ENCODE measurements at regions not wholly inside any gene's neighbourhood (a gene's known extent, or its start where the extent isn't known, plus 50 kb on each side); places are given as distances from the start of the nearest gene placed in this dataset.
"Not testable (repeated sequence)": the region's sequence is repeated elsewhere in the genome, so short reads cannot be mapped to it uniquely, and the experiment has no call there.

DNA sequence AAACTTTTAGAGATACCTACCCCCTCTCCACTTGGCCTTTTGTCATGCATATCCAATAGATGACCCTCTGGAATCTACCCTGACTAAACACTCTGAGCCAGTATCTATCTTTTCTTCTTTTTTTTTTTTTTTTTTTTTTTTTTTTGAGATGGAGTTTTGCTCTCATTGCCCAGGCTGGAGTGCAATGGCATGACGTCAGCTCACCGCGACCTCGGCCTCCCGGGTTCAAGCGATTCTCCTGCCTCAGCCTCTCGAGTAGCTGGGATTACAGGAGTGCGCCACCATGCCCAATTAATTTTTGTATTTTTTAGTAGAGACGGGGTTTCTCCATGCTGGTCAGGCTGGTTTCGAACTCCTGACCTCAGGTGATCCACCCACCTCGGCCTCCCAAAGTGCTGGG, 50.8 kb upstream of the GRIN2B start:
- DNase-seq, result not testable (repeated sequence)

DNA sequence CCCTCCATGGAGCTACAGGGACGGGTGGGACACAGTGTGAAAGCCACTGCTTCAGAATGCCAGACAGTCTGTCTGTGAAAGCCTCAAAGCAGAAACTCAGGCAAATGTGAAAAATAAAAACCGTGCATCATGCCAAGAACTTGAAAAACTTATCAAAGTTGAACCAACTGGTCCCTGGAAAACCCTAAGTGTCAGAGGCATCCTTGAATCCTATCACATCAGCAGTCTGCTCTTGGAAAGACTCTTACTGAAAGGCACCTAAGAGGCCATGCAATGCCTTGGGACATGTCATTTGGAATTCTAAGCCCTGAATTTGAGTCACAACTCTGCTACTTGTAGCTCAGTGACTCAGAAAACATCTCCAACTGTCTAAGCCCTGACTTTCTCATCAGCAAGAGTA, 62.4 kb upstream of the GRIN2B start:
- DNase-seq, result no peak

- DNase-seq, result no peak
Observed at GRCh38 chr12:14048941-14049545, 67.6 kb upstream of the GRIN2B start.

DNA sequence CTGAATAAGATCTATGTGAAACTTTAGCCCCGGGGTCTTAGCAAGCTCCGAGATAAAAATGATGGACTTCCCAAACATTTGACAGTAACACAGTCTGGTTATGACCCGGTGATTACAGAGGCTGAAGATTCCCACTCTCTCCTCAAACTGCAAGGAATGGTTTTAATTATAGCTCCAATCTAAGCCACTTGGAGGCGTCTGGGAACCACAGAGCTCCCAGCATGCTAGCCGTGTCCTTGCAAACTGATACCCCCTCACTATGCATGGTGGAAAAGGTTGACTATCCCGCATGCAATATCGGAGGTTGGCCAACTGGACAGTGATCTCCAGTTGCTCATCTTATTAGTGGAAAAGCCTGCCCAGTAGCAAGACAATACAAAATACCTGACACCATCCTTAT, 76.5 kb upstream of the GRIN2B start:
- DNase-seq, result no peak

GRCh38 chr12:14058717-14059116, 77.3 kb upstream of the GRIN2B start:
- no peak for DNase-seq

DNA sequence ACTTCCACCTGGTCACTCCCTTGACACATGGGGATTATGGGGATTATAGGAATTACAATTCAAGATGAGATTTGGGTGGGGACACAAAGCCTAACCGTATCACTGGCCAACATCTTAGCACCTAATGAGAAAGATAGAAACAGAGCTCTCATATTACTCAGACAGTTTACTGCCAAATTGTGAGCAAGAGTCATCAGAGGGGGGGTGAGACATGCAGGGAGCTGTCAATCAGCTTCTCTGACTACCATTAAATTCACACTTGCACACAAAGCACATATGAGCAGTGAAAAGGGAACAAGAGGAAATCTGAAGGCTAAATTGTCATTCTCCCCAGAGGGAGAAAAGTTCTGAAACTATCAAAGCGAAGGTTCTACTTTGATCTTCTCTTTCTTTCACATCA, 78.1 kb upstream of the GRIN2B start:
- DNase-seq, result no peak

GRCh38 chr12:14065616-14066015, 84.2 kb upstream of the GRIN2B start:
- DNase-seq, result no peak

DNA sequence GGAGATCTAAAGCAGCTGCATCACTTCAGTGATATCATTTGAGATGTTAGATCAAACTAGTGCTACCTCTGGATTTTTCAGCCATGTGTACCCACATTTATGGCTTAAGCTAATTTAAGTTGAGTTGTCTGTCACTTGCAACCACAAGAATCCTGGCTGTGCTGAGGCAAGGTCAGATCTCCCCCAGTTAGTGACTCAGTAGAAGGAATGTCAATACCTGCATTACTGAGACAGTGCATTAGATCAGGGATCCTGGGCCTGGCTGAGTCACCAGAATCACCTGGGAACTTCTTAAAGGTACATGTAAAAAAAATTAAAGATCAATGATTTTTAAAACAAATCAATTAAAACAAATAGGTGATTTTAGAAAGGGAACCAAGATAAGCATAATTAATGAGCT, 84.6 kb upstream of the GRIN2B start:
- DNase-seq, result no peak

GRCh38 chr12:14068961-14069360, 87.6 kb upstream of the GRIN2B start:
- no peak for DNase-seq

DNA sequence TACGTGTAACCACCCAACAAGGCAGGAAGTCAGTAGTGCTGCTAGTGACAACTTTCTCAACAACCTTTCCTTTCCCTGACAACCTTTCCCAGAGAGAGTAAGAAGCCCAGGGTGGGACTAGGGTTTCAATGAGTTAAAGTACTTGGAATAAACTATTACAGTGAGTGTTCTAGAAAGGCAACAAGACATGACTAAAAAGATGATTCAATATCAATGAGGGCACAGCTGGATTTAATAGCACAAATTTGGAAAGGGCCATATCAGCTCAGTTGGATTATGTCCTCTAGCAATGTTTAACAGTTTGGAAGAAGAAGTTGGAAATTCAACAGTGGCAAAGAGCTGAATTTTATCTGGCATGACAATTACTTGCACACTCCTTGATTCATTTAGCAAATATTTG, 90.4 kb upstream of the GRIN2B start:
- no peak for DNase-seq

DNA sequence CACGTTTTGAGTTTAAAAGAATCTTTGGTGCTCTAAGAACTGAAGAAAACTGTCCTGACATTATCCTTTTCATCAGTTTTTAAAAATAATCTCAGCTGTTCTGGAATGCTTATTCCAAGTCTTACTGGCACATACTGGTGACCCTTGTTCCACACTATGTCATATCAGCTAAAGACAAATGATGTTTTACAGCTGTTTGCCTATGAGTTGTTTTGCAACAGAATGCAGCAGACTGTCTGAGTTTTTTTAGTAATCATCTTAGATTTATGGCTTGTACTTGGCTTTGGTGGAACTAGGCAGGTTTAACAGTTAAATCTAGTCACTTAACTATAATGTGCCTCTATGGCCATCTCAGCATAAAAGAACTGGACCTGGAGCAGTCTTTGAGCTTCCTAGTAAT, 91.6 kb upstream of the GRIN2B start:
- DNase-seq, result no peak

- DNase-seq, result no peak
Observed at GRCh38 chr12:14075797-14076393, 94.5 kb upstream of the GRIN2B start.

- no peak for DNase-seq
Observed at GRCh38 chr12:14076538-14076937, 95.1 kb upstream of the GRIN2B start.

GRCh38 chr12:14086838-14087237, 105.4 kb upstream of the GRIN2B start:
- no peak for DNase-seq

DNA sequence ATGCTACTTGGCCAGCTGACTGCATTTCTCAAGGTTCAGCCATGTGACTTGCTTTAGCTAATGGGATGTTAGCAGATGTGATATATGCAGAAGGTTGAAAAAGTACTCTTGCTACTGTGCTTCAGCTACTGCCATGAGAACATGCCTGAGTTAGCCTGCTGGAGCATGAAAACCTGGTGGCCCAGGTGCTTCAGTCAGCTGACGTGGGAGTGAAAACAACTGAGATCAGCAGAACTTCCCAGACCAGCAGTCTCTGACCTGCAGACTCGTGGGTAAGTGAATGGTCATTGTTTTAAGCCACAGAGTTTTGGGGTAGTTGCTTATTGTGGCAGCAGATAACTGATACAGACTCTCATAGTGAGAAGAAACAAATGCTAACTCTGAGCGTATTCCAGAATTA, 118.6 kb upstream of the GRIN2B start:
- no peak for DNase-seq

DNA sequence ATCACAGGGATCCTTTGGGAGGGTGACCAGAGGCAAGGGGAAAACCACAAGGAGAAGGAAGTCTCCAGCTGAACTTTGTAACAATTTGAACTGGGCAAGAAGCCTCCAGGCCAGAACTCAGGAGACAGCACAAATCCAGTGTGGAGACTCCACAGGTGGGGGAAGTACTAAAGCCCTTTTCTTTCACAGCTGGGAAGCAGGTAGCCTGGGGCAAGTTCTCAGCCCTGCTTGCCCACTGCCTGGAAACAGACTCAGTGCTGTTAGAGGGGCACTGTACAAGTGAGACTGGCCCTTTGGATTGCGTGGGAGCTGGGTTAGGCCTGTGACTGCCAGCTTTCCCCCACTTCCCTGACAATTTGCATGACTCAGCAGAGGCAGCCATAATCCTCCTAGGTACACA, 120.2 kb upstream of the GRIN2B start:
- DNase-seq, result not testable (repeated sequence)

- no peak for DNase-seq
Observed at GRCh38 chr12:14111230-14111865, 129.9 kb upstream of the GRIN2B start.

GRCh38 chr12:14113031-14113430, 131.6 kb upstream of the GRIN2B start:
- DNase-seq, result no peak

- DNase-seq, result no peak
Observed at GRCh38 chr12:14126692-14127091, 145.3 kb upstream of the GRIN2B start.

DNA sequence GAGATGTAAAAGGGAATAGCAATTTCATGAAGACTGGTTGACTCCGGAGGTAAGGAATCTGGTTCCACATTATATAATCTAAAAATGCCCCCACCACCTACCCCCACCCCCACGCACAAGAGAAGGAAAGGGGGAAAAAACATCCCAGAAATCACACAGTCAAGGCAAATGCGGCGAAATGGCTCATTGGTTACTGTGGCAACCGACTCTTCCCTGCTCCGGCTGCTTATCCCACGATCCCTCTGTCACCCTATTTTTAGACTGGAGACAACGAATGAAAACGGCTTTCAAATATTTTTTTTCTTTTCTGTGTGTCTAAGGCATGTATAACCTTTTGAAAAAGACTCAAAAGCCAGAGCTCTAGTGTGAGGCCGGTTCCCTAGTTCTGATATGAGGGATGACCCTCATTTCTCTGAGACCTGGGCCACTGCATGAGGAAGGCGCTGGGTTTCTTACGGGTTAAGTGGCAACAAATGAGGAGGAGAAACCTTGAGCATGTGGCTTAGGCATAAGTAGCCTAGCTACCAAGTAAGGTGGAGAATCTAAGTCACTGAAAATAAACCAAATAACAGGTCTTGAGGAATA, 148.3 kb upstream of the GRIN2B start:
- DNase-seq, result no peak

DNA sequence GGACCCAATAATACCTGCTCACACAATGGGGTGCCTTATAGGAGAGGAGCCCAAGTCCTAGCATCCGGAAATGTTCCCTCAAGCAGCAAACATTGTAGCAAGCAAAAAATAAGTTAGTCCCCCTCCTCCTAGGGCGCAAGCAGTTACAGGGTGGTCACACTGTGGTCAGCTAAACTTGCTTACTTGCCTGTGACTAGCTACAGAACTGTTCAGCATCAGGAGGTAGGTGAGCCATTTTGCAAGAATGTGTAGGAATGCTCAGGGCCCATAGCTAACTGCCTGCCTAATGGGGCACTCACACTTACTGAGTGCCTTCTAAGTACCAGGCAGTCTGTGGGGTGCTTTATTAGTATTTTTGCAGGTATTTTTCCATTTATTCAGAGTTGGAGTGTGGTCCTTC, 154.6 kb upstream of the GRIN2B start:
- DNase-seq, result no peak

GRCh38 chr12:14138495-14138894, 157.1 kb upstream of the GRIN2B start:
- no peak for DNase-seq

DNA sequence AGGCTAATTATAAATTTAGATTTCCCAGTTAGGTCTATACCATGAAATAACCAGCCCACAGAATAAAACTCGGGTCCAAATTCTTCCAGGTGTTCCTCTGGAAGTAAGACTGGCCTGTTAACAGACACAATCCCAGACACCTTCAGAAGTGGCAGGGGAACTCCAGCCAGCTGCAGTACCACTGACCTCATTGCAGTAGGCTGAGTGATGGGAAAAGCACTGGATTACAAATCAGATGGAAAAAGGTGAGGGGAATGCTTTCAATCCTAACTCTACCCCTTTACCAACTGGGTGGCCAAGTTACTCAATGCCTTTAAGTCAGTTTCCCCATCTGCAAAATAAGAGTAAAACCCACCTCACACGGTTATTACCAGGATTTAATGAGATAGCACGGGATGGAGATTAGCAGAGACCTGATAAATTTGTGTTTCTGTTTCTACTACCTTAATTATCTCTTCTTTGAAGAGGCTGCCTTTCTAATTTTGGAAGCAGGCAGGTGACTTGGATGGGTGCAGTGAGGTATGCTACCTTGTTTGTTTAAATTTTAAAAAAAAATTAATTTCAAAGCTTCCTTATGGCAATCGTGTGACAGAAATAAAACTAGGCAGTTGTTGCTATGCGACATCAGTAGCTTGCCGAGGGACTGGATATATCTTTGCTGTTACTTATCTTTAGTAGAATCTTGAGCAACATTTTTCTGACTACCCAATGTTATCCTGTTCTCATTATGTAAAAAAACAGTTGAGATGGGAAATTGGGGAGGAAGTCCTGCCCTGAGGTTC, 167.3 kb upstream of the GRIN2B start:
- no peak for DNase-seq

DNA sequence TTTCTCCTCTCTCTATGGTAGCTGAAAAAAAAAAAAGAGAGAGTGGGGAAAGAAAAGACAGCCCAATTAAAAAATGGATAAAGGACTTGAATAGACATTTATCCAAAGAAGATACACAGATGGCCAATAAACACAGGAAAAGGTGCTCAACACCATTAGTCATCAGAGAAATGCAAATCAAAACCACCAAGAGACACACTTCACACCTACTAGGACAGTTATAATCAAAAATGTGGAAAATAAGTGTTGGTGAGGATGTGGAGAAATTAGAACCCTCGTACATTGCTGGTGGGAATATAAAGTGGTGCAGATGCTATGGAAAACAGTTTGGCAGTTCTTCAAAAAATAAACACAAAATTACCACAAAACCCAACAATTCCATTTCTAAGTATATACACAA, 172.4 kb upstream of the GRIN2B start:
- no peak for DNase-seq
